SW480 (cell line): ENCODE measurements at regions not wholly inside any gene's neighbourhood (a gene's known extent, or its start where the extent isn't known, plus 50 kb on each side); places are given as distances from the start of the nearest gene placed in this dataset.
"Not testable (repeated sequence)": the region's sequence is repeated elsewhere in the genome, so short reads cannot be mapped to it uniquely, and the experiment has no call there.

Experiments
- DNase-seq: peaks from one replicate; pipeline ENCODE4 v3.0.0-alpha.2; 2016; ENCODE audit warnings: low spot score

DNA sequence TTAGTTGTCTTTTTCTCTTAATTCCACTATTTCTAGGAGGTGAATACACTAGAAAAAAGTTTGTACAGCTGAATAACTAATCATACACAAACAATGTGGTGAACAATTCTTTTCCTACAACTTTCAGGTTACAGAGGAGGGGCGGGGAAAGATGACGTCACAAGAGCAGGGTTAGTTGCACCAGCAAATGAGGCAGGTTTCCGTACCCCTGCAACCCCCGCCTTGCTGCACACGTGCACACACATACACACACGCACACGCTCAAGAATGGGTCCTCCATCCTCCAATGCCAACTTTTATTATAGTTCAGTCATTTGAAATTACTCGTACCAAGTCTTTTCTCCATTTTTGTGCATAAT is 122.8 kb downstream of the ARL4C start:
- DNase-seq, result no peak

DNA sequence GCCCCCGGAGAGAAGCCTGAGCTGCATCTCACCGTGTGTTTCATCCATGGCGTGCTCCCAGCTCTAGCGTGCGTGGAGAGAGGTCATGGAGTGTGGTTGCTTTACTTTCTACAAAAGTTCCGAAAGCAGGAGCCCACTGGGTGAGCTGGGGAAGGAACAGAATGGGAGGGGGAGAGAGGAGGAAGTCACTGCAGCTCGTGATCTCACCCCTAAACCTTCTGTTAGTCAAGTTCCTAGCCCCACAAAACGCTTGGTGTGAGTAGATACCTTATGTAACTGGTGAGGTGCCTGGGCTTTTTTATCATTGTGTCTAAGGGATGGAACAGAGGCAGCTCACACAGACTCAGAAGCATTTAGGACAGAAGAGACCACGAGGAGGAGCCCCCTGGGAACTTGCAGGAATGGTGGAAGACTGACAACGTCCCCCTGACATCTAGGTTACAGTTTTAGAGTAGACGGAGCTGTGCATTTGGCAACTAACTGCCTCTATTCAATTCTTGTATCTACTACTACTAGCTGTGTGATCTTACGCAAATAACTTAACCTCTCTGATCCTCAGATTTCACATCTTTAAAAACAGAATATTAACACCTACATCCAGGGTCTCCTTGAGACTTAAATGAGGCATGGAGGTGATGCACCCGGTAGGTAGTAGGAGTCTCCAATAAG is 123.3 kb downstream of the ARL4C start:
- DNase-seq, result no peak

DNA sequence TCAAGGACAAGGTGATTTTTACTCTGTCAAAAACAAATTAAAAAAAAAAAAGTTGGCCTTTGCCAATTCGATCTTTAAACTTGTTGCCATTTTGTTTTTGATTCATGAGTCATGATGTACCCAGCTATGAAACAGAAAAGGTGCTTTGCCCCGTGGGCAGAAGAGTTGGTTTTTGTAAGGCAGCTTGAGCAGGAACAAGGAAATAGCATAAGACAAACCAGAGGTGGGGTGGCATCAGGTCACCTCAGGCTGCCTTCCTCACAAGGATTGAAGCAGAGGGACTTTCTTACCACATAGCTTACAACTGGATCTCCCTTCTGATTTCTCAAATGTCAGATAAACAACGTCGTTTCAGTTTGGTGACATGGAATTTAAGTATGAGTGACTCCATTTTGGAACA is 123.8 kb downstream of the ARL4C start:
- DNase-seq, result no peak

DNA sequence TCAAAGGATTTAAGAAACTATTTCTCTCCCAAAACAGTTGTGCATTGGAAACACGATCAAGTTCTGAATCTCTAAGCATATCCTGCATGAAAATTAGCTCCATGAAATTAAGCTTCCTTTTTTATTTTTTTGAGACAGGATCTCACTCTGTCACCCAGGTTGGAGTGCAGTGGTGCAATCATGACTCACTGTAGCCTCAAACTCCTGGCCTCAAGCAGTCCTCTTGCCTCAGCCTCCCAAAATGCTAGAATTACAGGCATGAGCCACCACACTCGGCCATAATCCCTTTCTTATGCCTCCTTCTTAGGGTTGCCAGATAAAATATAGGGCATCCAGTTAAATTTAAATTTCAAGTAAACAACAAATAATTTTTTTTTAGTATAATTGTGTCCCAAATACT is 124.4 kb downstream of the ARL4C start:
- DNase-seq, result no peak

DNA sequence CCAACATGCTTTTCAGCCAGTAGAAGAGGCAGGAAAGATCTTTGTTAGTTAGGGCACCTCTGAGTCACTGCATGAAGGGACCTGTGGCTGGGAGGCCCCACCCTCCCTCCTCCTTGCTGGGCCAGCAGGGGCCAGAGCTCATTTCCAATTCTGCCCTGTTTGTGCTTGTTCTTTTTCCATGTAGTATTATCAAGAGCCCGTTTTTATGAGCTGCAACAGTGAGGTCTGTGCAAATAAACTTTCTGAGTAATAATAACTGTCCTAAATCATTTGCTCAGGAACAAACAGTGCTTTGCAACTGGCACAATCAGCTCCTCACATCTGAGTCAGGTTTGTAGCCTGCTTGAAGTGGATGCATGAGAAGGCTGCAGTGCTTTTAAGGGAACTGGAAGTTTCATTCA is 128.0 kb downstream of the ARL4C start:
- DNase-seq, result peak; percentile 61

DNA sequence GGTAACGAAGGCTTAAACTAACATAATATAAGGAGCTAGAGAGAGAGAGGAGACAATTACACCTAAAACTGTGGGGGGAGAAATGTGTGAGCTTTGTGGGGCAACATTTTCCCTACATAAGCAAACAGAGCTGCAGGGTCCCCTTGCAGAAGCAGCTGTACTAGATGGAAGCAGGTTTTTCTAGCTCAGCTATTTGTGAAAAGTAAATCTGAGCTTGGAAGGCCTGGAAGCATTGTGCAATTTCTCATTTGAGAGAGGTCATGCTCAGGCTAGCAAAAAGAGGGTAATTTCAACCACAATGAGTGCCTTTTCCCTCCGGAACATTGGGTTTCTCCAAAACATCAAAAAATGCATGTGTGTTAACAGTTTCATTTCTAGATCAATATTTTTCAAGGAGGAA is 130.0 kb downstream of the ARL4C start:
- no peak for DNase-seq

DNA sequence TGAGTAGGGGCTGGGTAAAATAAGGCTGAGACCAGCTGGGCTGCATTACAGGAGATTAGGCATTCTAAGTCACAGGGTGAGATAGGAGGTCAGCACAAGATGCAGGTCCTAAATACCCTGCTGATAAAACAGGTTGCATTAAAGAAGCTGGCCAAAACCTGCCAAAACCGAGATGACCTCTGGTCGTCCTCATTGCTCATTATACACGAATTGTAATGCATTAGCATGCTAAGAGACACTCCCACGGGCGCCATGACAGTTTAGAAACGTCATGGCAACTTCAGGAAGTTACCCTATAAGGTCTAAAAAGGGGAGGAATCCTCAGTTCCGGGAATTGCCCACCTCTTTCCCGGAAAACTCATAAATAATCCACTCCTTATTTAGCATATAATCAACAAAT is 132.2 kb downstream of the ARL4C start:
- no peak for DNase-seq

DNA sequence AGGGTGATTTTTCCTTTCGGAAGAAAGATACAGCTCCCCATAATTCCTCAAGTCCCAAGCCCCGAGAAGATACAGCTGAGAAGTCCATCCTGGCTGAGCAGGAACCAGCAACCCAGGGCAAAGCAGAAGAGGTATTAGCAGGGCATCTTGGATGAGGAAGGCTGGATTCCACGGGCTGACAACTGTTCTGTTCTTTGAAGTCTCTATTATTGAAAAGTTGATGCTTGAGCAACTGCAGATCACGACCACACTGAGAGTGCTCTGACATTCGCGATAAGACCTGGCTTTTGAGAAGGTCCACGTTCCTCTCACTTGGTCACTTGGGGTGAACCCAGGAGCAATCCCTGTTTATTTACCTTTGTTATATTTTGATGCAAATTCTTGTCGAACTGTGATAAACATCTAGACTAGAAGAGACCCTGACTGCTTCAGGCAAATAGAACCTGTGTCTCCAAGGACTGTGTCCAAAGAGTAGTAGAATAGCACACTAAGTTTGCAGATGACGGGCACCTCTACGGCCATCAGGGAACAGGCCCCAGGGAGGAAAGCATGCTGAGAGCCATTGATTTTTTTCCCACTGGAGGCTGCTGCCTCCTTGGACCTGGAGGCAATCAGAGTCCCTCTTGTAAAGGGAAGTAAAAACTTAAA is 133.1 kb downstream of the ARL4C start:
- DNase-seq, result no peak

DNA sequence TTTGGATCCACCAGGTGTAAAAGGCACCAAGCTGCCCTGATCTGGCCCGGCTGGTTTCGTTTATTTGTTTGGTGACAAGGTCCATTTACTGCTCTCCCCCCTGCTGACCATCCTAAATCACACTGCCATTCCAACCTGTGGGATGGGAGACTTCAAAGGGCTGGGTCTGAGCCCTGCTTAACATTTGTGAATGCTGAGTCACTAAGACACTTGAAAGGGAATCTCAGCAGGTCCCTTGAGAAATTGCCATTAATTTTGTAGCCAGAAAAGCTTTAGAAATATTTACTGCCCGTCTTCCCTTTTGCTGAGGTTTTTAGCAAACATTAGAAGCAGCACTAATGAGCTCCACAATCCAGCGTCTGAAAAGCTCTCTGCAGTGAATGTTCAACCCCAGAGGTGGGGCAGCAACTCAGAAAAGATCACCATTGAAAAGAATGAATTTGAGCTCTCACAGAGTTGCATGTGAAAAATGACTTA is 133.8 kb downstream of the ARL4C start:
- DNase-seq, result peak; percentile 93

DNA sequence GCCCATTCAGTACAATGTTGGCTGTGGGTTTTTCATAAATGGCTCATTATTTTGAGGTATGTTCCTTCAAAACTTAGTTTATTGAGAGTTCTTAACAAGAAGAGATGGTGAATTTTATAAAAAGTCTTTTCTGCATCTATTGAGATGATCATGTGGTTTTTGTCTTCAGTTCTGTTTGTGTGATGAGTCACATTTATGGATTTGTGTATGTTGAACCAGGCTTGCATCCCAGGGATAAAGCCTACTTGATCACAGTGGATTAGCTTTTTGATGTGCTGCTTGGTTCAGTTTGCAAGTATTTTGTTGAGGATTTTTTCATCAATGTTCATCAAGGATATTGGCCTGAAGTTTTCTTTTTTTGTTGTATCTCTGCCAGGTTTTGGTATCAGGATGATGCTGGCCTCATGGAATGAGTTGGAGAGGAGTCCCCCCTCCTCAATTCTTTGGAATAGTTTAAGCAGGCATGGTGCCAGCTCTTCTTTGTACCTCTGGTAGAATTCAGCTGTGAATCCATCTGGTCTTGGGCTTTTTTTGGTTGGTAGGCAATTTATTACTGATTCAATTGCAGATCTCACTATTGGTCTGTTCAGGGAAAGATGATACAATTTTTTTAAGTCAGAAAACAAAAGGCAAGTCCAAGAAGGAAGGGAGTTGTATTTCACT is 136.4 kb downstream of the ARL4C start:
- peak; percentile 35 for DNase-seq

DNA sequence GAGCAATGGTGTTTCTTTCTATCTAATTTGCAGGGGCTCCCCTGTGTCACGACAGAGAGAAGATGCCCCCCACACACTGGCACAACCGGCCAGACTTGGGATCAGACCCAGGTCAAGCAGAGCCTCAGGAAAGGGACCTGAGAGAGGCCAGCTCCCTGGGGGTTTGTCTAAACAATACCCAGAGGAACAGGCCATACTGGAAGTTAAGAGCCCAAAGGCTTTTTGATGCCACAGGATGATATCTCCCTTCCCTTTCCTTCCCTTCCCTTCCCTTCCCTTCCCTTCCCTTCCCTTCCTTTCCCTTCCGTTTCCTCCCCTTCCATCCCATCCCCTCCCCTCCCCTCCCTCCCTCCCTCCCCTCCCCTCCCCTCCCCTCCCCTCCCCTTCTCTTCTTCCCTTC is 139.2 kb downstream of the ARL4C start:
- DNase-seq, result no peak

DNA sequence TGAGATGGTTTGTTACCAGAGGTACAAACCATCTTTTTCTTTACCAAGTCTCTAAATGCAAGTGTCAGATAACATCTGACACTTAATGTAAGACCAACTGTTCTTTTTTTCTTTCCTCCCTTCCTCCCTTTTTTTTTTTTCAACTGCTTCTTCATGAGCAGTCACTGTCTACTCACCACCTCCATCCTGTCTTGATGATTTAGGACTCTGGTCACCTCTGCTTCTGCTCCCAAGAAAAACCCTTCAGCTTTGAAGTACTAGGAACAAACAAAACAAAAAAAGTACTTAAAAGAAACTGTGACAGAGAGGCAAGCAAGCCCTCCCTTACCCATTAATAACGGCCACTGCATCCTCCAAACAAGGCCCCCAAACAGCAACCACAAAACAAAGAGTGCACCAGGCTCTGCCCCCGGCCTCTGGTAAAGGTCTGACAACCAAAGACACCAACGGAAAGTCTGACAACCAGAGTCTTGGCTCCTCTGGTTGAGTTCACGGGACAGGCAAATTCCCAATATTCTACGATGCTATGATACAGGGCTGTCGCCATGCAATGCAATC is 141.0 kb downstream of the ARL4C start:
- DNase-seq, result peak; percentile 77

DNA sequence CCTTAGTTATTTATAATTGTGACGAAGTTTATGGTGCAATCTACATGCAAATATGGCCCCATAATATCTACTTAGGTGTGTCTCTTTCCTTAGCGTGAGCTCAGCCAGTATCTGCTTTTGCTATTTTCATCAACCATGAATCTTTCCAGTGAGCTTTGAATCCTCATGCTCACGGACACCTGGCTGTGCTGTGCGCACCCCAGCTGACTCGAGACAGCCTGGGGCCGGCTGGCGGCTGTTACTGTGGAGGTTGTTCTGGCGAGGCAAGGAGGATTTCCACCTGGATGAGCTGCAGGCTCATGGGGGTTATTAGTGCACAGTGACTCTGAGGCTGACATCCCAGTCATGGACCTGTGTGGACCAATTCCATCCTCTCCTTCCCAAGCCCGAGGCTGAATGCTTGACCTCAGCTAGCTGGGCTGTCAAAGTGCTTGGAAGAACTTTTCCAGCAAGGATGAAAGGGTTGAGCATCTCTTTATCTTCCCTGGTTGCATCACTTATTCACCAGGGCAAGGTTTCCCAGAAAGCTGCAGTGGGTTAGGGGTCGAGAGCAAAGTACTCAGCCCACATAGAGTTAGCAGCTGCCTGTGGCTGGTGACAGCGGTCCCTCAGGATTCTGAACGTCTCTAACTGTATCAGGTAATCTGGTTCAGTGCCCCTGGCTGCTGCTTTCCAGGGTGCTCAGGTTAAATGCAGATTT is 141.7 kb downstream of the ARL4C start:
- peak; percentile 57 for DNase-seq

DNA sequence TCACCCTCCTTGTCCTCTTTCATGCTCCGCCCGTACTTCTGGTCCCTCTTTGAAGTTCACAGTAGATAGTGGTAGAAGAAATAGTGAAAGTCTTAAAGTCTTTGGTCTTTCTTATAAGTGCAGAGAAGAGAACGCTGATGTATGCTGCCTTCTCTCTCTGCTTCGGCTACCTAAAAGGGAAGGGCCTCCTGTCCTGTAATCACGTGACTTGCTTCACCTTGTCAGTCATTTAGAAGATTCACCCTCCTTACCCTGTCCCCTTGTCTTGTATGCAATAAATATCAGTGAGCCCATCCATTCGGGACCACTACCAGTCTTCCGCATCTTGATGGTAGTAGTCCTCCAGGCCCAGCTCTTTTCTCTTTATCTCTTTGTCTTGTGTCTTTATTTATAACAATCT is 144.6 kb downstream of the ARL4C start:
- DNase-seq, result no peak

DNA sequence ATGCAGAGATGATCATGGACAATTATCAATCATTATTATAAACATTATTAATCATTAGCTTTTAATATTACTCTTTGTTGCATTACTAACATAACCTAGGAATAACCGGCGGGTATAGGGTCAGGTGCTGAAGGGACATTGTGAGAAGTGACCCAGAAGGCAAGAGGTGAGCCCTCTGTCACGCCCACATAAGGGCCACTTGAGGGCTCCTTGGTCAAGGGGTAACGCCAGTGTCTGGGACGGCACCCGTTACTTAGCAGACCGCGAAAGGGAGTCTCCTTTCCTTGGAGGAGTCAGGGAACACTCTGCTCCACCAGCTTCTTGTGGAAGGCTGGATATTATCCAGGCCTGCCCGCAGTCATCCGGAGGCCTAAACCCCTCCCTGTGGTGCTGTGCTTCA is 145.0 kb downstream of the ARL4C start:
- not testable (repeated sequence) for DNase-seq

DNA sequence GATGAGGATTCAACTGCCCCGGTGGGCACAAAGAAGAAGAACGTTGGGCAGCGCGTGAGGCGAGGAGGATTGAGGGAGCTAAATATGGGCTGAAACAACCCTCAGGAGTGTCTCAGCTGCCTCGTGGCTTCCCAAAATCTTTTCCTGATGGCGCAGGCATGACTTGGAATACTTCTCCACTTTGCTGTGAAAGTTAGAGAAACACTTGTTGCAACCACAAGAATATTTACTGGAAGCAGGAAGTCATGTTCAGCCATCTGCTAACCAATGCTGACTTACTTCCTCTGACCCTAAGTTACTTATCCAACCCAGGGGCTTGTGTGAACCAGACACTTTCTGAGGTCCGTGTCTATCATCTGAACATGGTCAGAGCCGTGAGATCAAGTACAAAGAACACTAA is 148.8 kb downstream of the ARL4C start:
- DNase-seq, result no peak

DNA sequence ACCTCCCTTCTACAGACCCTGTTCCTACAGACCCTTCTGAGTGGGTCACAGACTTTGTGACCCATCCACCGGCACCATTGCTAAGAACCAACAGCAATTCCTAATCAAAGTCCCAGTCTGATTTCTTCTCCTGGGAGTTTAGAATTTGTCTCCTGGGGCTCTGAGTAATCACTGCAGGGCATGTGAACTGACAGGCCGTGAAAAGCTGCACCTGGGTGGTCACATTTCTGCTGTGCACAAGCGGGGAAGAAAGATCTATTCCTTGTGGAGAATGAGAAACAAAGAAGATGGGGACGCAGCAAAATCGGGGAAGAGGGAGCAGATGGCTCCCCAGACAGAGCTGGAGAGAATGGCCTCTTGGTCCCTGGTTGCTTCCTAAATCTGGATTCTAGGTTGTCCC is 151.0 kb downstream of the ARL4C start:
- no peak for DNase-seq

DNA sequence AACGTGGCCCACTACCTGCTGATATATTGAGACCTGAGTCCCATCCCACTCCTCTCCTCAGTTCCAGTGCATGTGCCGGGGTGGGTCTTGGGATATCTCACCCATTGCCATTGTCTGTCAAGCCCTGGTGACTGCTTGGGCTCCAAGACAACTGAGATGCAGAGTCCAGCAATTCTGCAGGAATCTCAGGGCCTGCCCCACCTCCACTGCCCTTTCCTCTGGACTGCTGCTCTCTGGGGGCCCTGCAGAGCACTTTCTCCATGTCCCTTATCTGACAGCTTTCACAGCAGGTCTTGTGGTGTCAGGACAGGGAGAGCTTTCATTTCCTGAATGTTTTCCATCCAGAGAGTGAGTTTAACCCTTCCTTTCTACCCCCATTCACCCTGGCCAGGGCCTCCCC is 152.9 kb downstream of the ARL4C start:
- no peak for DNase-seq

DNA sequence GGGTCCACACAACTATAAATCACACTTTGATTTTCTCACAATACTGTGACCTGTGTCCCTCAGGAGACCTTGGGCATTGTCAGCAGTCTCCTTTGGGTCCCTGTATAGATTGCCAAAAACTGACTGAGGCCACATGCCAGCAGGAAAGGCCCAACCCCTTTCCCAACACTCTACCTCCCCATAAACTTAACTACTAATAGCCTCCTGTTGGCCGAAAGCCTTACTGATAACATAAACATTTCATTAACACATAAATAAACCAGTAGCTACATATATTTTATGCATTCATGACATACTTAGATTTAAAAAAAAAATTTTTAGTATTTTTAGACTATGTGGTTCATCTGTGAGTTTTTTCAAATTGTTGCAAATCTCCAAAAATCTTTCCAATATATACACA is 153.5 kb downstream of the ARL4C start:
- no peak for DNase-seq

DNA sequence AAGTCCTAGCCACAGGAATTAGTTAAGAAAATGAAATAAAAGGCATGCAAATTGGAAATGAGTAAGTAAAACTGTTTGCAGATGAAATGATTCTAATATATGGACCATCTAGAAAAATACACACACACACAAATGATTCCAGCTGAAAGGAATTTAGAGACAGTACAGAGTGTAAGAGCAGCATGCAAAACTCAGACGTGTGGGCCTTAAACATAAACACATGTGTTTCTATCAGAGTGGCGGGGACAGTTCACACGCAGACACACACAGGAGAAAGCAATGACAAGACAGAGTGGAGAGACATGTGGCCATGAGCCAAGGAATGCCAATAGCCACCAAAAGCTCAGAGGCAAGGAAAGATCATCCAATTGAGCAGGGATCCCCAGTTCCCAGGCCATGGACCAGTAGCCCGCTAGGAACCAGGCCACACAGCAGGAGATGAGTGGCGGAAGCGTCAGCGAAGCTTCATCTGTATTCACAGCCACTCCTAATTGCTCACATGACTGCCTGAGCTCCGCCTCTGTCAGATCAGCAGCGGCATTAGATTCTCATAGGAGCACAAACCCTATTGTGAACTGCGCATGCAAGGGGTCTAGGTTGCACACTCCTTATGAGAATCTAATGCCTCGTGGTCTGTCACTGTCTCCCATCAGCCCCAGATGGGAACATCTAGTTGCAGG is 155.4 kb downstream of the ARL4C start:
- no peak for DNase-seq

DNA sequence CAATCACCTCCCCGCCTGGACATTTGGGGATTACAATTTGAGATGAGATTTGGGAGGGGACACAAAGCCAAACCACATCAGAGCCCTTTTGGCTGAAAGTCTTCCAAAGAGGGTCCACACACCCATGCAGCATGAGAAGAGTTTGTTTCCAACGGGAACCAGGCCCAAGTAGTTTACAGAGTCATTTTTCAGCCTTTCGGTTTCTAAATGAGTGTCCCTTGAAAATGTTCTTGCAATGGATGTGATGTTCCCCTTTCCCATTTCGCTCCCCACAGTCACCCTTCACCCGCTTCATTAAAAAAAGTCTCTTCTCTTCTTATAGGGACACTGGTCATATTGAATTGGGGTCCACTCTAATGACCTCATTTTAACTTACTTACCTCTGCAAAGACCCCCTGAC is 157.4 kb downstream of the ARL4C start:
- no peak for DNase-seq

DNA sequence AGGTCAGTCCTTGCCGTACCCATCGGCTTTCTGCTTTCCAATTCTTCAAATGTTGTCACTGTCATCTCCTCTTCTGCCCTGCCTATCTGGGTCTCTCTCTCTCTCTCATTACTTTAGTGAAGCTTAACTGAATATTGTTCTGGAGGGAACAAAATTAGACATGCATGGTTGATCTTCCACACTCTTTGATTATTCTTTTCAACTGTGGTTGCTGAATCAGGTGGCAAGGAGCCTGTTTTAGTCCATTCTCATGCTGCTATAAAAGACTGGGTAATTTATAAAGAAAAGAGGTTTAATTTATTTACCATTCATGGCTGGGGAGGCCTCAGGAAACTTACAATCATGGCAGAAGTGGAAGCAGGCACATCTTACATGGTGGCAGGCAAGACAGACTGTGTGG is 157.9 kb downstream of the ARL4C start:
- no peak for DNase-seq
